ENCODE measurements at regions not wholly inside any gene's neighbourhood (a gene's known extent, or its start where the extent isn't known, plus 50 kb on each side); places are given as distances from the start of the nearest gene placed in this dataset.

GRCh38 chr18:38807915-38808314, 1242.3 kb upstream of the CELF4 start:
- no peak for TF ChIP-seq CTCF (IDR thresholded peaks at IDR 0.05)
- no peaks in the 10 kb centered on the region for H3K4me1 ChIP-seq (ENCODE audit: control insufficient read depth in 1 of 2, low read depth in 2 of 2)
- DNase-seq (ENCODE audit: low spot score) (no peak), ATAC-seq (ENCODE audit: insufficient number of reproducible peaks, low FRiP score, low read depth) (no peak)
- H3K9me3 ChIP-seq, result no peaks in the 10 kb centered on the region
- H3K36me3 ChIP-seq, result no peaks in the 10 kb centered on the region
- no peak overlapping the region for H3K27ac ChIP-seq
- no peak overlapping the region for H3K4me3 ChIP-seq
- no peaks in the 10 kb centered on the region for H3K27me3 ChIP-seq (replicated peaks; ENCODE audit: insufficient read depth)

- no peak for ATAC-seq (ENCODE audit: insufficient number of reproducible peaks, low FRiP score, low read depth)
- no peaks in the 10 kb centered on the region for H3K36me3 ChIP-seq
- H3K4me1 ChIP-seq (ENCODE audit: control insufficient read depth in 1 of 2, low read depth in 2 of 2), result no peaks in the 10 kb centered on the region
- no peaks in the 10 kb centered on the region for H3K27me3 ChIP-seq (replicated peaks; ENCODE audit: insufficient read depth)
- no peaks in the 10 kb centered on the region for H3K9me3 ChIP-seq
- no peak overlapping the region for H3K4me3 ChIP-seq
- no peak overlapping the region for H3K27ac ChIP-seq
- no peak for DNase-seq (ENCODE audit: low spot score)
- no peak for TF ChIP-seq CTCF (IDR thresholded peaks at IDR 0.05)
Measured at GRCh38 chr18:38805256-38805655, 1239.7 kb upstream of the CELF4 start.

GRCh38 chr18:38801640-38802039, 1236.0 kb upstream of the CELF4 start:
- no peak for TF ChIP-seq CTCF (IDR thresholded peaks at IDR 0.05)
- H3K9me3 ChIP-seq, result no peaks in the 10 kb centered on the region
- no peaks in the 10 kb centered on the region for H3K4me1 ChIP-seq (ENCODE audit: control insufficient read depth in 1 of 2, low read depth in 2 of 2)
- no peaks in the 10 kb centered on the region for H3K27me3 ChIP-seq (replicated peaks; ENCODE audit: insufficient read depth)
- no peak for DNase-seq (ENCODE audit: low spot score)
- H3K4me3 ChIP-seq, result no peak overlapping the region
- no peaks in the 10 kb centered on the region for H3K36me3 ChIP-seq
- H3K27ac ChIP-seq, result no peak overlapping the region
- ATAC-seq (ENCODE audit: insufficient number of reproducible peaks, low FRiP score, low read depth), result no peak

- no peaks in the 10 kb centered on the region for H3K36me3 ChIP-seq
- no peaks in the 10 kb centered on the region for H3K9me3 ChIP-seq
- no peaks in the 10 kb centered on the region for H3K27me3 ChIP-seq (replicated peaks; ENCODE audit: insufficient read depth)
- ATAC-seq (ENCODE audit: insufficient number of reproducible peaks, low FRiP score, low read depth) (no peak), DNase-seq (ENCODE audit: low spot score) (no peak)
- TF ChIP-seq CTCF (IDR thresholded peaks at IDR 0.05), result no peak
- no peaks in the 10 kb centered on the region for H3K4me1 ChIP-seq (ENCODE audit: control insufficient read depth in 1 of 2, low read depth in 2 of 2)
- H3K27ac ChIP-seq, result no peak overlapping the region
- no peak overlapping the region for H3K4me3 ChIP-seq
Measured at GRCh38 chr18:38796762-38797161, 1231.2 kb upstream of the CELF4 start.

- no peak overlapping the region for H3K4me3 ChIP-seq
- no peak for ATAC-seq (ENCODE audit: insufficient number of reproducible peaks, low FRiP score, low read depth)
- H3K36me3 ChIP-seq, result no peaks in the 10 kb centered on the region
- H3K4me1 ChIP-seq (ENCODE audit: control insufficient read depth in 1 of 2, low read depth in 2 of 2), result no peaks in the 10 kb centered on the region
- H3K9me3 ChIP-seq, result no peaks in the 10 kb centered on the region
- no peak for TF ChIP-seq CTCF (IDR thresholded peaks at IDR 0.05)
- no peak overlapping the region for H3K27ac ChIP-seq
- H3K27me3 ChIP-seq (replicated peaks; ENCODE audit: insufficient read depth), result no peaks in the 10 kb centered on the region
- no peak for DNase-seq (ENCODE audit: low spot score)
Measured at GRCh38 chr18:38792731-38793130, 1227.1 kb upstream of the CELF4 start.
